K562 (cell line): ENCODE measurements at regions not wholly inside any gene's neighbourhood (a gene's known extent, or its start where the extent isn't known, plus 50 kb on each side); places are given as distances from the start of the nearest gene placed in this dataset.

Experiments
- ARNT ChIP-seq, 2 experiments: fragments of 450-650 bp; IDR thresholded peaks; 2 replicates each; pipeline ENCODE4 v1.6.1; 2016; ENCODE audit warnings: mild to moderate bottlenecking in 1 of 2
- HDAC2 ChIP-seq: fragments of 450-650 bp; IDR thresholded peaks from 2 replicates; pipeline ENCODE4 v1.6.1; 2016; ENCODE audit warnings: mild to moderate bottlenecking
- HIVEP1 ChIP-seq: fragments of 250-450 bp; sonication (Bioruptor Pico); IDR thresholded peaks from 2 replicates; pipeline ENCODE4 v1.4.0; 2020; ENCODE audit warnings: mild to moderate bottlenecking
- JUND ChIP-seq, 2 experiments: IDR thresholded peaks; 2 replicates in 1 of 2; 3 replicates in 1 of 2; pipeline ENCODE4 v1.6.1; 2011; ENCODE audit warnings: borderline replicate concordance in 2 of 2, low read depth in 2 of 2, low read length in 2 of 2, improper control_type of control experiment in 1 of 2, missing biosample characterization in 1 of 2, missing genetic modification characterization in 1 of 2, missing genetic modification reagents in 1 of 2
- KDM1A ChIP-seq, 2 experiments: fragments of 450-650 bp; IDR thresholded peaks; 2 replicates each; pipeline ENCODE4 v1.6.1; 2016; ENCODE audit warnings: mild to moderate bottlenecking in 2 of 2
- MNT ChIP-seq, 2 experiments: fragments of 450-650 bp; conservative IDR thresholded peaks; 2 replicates each; pipeline ENCODE4 v1.6.1; 2017; ENCODE audit warnings: mild to moderate bottlenecking in 2 of 2, moderate library complexity in 2 of 2
- SMAD4 ChIP-seq: fragments of 250-450 bp; sonication (Bioruptor Pico); conservative IDR thresholded peaks from 2 replicates; pipeline ENCODE4 v1.8.0; 2021; ENCODE audit warnings: inconsistent platforms, mild to moderate bottlenecking, moderate library complexity
- ZBED1 ChIP-seq: IDR thresholded peaks from 2 replicates; pipeline ENCODE4 v1.6.1; 2014
- ZBTB9 ChIP-seq: fragments of 450-650 bp; formaldehyde crosslinking; IDR thresholded peaks from 2 replicates; pipeline ENCODE4 v1.4.0; 2020; ENCODE audit warnings: mild to moderate bottlenecking, moderate library complexity
- ZNF318 ChIP-seq, 2 experiments: fragments of 450-650 bp; IDR thresholded peaks; 2 replicates each; pipeline ENCODE4 v1.6.1; 2016; ENCODE audit warnings: mild to moderate bottlenecking in 2 of 2, borderline replicate concordance in 1 of 2, low read depth in 1 of 2, moderate library complexity in 1 of 2
- TF ChIP-seq, protein P1 (sequence below), 2 experiments: fragments of 450-650 bp; IDR thresholded peaks; 2 replicates each; pipeline ENCODE4 v1.6.1; 2018; ENCODE audit warnings: mild to moderate bottlenecking in 2 of 2, low read depth in 1 of 2; ENCODE audit not compliant: partially characterized antibody in 2 of 2

- TF ChIP-seq ZNF318 (IDR thresholded peaks at IDR 0.05; ENCODE audit: borderline replicate concordance in 1 of 2, low read depth in 1 of 2), result peak in 1 of 2 experiments; percentile 76; a peak in 1 of 4 replicates
- TF ChIP-seq JUND (IDR thresholded peaks at IDR 0.05; ENCODE audit: borderline replicate concordance, low read depth, low read length), result peak; percentile 49; the same call in 1 of the 2 replicates
- TF ChIP-seq JUND (tag; IDR thresholded peaks at IDR 0.05; ENCODE audit: borderline replicate concordance, low read depth, low read length), result peak; percentile 73; the same call in 2 of the 3 replicates
- peak; percentile 97 for TF ChIP-seq SMAD4 (CRISPR knock-in tag)
- peak in 1 of 2 experiments; percentile 61; a peak in 2 of 4 replicates for TF ChIP-seq MNT (conservative IDR thresholded peaks at IDR 0.05)
- TF ChIP-seq, protein P1, sequence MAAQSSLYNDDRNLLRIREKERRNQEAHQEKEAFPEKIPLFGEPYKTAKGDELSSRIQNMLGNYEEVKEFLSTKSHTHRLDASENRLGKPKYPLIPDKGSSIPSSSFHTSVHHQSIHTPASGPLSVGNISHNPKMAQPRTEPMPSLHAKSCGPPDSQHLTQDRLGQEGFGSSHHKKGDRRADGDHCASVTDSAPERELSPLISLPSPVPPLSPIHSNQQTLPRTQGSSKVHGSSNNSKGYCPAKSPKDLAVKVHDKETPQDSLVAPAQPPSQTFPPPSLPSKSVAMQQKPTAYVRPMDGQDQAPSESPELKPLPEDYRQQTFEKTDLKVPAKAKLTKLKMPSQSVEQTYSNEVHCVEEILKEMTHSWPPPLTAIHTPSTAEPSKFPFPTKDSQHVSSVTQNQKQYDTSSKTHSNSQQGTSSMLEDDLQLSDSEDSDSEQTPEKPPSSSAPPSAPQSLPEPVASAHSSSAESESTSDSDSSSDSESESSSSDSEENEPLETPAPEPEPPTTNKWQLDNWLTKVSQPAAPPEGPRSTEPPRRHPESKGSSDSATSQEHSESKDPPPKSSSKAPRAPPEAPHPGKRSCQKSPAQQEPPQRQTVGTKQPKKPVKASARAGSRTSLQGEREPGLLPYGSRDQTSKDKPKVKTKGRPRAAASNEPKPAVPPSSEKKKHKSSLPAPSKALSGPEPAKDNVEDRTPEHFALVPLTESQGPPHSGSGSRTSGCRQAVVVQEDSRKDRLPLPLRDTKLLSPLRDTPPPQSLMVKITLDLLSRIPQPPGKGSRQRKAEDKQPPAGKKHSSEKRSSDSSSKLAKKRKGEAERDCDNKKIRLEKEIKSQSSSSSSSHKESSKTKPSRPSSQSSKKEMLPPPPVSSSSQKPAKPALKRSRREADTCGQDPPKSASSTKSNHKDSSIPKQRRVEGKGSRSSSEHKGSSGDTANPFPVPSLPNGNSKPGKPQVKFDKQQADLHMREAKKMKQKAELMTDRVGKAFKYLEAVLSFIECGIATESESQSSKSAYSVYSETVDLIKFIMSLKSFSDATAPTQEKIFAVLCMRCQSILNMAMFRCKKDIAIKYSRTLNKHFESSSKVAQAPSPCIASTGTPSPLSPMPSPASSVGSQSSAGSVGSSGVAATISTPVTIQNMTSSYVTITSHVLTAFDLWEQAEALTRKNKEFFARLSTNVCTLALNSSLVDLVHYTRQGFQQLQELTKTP (IDR thresholded peaks at IDR 0.05; ENCODE audit: low read depth in 1 of 2, partially characterized antibody in 2 of 2), result peak; percentile 54 to 89
- TF ChIP-seq HIVEP1 (CRISPR knock-in tag), result 0 out of 2 replicates have a peak, but pooled peaks have one; percentile 44
- TF ChIP-seq ZBTB9 (CRISPR knock-in tag), result peak; percentile 89
- TF ChIP-seq ZBED1, result peak; percentile 89
- TF ChIP-seq KDM1A (IDR thresholded peaks at IDR 0.05), result peak; percentile 99
- TF ChIP-seq ARNT (IDR thresholded peaks at IDR 0.05), result peak; percentile 95 to 97
- TF ChIP-seq HDAC2, result peak; percentile 99
Measured at GRCh38 chr9:40939201-40939887, 189.1 kb downstream of the FOXD4L6 start (continued).
